Testis (tissue), 2 donors: ENCODE measurements at regions not wholly inside any gene's neighbourhood (a gene's known extent, or its start where the extent isn't known, plus 50 kb on each side); places are given as distances from the start of the nearest gene placed in this dataset.

Experiments
- POLR2A ChIP-seq: fragments of 450-650 bp; IDR thresholded peaks from one replicate; pipeline ENCODE4 v1.6.1; 2017; ENCODE audit warnings: antibody characterized with exemption, mild to moderate bottlenecking, moderate library complexity
- TF ChIP-seq, protein P1 (sequence below), 3 experiments: fragments of 450-650 bp in 2 of 3; fragments of 200-600 bp in 1 of 3; sonication (generic) in 1 of 3; IDR thresholded peaks; one replicate each; pipeline ENCODE4 v1.5.1; 2016 to 2019; ENCODE audit warnings: antibody characterized with exemption in 3 of 3, mild to moderate bottlenecking in 2 of 3, moderate library complexity in 1 of 3

DNA sequence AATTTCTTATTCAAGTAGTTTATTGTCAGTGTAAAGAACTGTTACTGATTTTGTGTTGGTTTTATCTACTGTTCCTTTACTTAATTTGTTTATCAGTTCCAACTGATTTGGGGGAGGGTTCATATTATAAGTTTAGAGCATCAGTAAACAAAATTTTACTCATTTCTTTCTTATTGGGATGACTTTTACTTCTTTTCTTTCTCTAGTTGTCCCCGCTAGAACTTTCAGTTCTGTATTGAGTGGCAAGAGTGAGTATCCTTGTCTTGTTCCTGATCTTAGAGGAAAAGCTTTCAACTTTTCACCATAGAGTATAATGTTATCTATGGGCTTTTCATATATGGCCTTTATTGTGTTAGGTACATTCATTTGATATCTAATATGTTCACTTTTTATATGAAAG lies 584.1 kb downstream of the LRFN5 start:
- TF ChIP-seq POLR2A, result no peak
- TF ChIP-seq, protein P1, sequence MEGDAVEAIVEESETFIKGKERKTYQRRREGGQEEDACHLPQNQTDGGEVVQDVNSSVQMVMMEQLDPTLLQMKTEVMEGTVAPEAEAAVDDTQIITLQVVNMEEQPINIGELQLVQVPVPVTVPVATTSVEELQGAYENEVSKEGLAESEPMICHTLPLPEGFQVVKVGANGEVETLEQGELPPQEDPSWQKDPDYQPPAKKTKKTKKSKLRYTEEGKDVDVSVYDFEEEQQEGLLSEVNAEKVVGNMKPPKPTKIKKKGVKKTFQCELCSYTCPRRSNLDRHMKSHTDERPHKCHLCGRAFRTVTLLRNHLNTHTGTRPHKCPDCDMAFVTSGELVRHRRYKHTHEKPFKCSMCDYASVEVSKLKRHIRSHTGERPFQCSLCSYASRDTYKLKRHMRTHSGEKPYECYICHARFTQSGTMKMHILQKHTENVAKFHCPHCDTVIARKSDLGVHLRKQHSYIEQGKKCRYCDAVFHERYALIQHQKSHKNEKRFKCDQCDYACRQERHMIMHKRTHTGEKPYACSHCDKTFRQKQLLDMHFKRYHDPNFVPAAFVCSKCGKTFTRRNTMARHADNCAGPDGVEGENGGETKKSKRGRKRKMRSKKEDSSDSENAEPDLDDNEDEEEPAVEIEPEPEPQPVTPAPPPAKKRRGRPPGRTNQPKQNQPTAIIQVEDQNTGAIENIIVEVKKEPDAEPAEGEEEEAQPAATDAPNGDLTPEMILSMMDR (IDR thresholded peaks at IDR 0.05), result no peak
